A673 (cell line): ENCODE measurements at regions not wholly inside any gene's neighbourhood (a gene's known extent, or its start where the extent isn't known, plus 50 kb on each side); places are given as distances from the start of the nearest gene placed in this dataset.

Experiments
- EZH2 ChIP-seq: fragments of 200-600 bp; sonication (generic); IDR thresholded peaks from 2 replicates; pipeline ENCODE4 v1.6.1; 2017; ENCODE audit warnings: borderline replicate concordance, low read depth, mild to moderate bottlenecking, mixed read lengths, antibody characterized with exemption, low read length; ENCODE audit not compliant: poor library complexity, severe bottlenecking
- TF ChIP-seq, protein P1 (sequence below): fragments of 300-800, 200-600 bp; sonication (generic); conservative IDR thresholded peaks from 2 replicates; pipeline ENCODE4 v1.5.1; 2017; ENCODE audit warnings: low read depth, mild to moderate bottlenecking, antibody characterized with exemption, low read length, moderate library complexity, mixed read lengths

DNA sequence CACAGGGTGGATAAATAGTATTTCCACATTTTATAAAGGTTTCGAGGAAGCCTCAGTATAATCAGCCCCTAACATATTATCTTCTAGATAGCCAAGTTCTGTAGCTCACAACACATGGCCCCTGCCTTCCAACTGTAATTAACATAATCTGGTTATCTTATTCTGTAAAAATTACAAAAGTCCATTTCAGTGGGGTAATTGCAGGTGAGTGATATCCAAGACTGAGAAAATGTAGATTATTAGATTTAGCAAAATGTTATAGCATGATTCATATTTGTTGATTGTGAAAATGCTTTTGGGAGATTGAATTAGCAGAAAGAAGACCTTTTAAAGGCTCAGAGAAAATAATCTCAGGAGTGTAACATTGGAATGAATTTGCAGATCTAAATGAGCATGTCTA lies 168.3 kb upstream of the GPC6 start:
- no peak for TF ChIP-seq EZH2
- TF ChIP-seq, protein P1, sequence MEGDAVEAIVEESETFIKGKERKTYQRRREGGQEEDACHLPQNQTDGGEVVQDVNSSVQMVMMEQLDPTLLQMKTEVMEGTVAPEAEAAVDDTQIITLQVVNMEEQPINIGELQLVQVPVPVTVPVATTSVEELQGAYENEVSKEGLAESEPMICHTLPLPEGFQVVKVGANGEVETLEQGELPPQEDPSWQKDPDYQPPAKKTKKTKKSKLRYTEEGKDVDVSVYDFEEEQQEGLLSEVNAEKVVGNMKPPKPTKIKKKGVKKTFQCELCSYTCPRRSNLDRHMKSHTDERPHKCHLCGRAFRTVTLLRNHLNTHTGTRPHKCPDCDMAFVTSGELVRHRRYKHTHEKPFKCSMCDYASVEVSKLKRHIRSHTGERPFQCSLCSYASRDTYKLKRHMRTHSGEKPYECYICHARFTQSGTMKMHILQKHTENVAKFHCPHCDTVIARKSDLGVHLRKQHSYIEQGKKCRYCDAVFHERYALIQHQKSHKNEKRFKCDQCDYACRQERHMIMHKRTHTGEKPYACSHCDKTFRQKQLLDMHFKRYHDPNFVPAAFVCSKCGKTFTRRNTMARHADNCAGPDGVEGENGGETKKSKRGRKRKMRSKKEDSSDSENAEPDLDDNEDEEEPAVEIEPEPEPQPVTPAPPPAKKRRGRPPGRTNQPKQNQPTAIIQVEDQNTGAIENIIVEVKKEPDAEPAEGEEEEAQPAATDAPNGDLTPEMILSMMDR: no peak
